HG03457 (cell line): ENCODE measurements at regions not wholly inside any gene's neighbourhood (a gene's known extent, or its start where the extent isn't known, plus 50 kb on each side); places are given as distances from the start of the nearest gene placed in this dataset.

Experiments
- ATAC-seq: cut with Tn5 transposase; IDR thresholded peaks from one replicate; pipeline ENCODE4 v1.9.1; 2021; ENCODE audit warnings: moderate number of reproducible peaks; ENCODE audit not compliant: unreplicated experiment

- ATAC-seq = no peak
Measured at GRCh38 chr6:40313582-40313981, 273.6 kb downstream of the LRFN2 start.

- no peak for ATAC-seq
Measured at GRCh38 chr6:40312213-40313015, 274.8 kb downstream of the LRFN2 start.

- ATAC-seq = no peak
Measured at GRCh38 chr6:40308533-40309306, 278.4 kb downstream of the LRFN2 start.

- no peak for ATAC-seq
Measured at GRCh38 chr6:40307712-40308111, 279.5 kb downstream of the LRFN2 start.

- no peak for ATAC-seq
Measured at GRCh38 chr6:40302856-40303454, 284.2 kb downstream of the LRFN2 start.

GRCh38 chr6:40299681-40300080 lies 287.5 kb downstream of the LRFN2 start:
- no peak for ATAC-seq

GRCh38 chr6:40298207-40298606 lies 289.0 kb downstream of the LRFN2 start:
- ATAC-seq = no peak

GRCh38 chr6:40295251-40295950 lies 291.8 kb downstream of the LRFN2 start:
- no peak for ATAC-seq

GRCh38 chr6:40293460-40294185 lies 293.5 kb downstream of the LRFN2 start:
- no peak for ATAC-seq

GRCh38 chr6:40293060-40293459 lies 294.1 kb downstream of the LRFN2 start:
- no peak for ATAC-seq

- no peak for ATAC-seq
Measured at GRCh38 chr6:40290816-40291215, 296.3 kb downstream of the LRFN2 start.

- ATAC-seq = no peak
Measured at GRCh38 chr6:40288919-40289318, 298.2 kb downstream of the LRFN2 start.

- ATAC-seq = no peak
Measured at GRCh38 chr6:40287296-40287850, 299.8 kb downstream of the LRFN2 start.

GRCh38 chr6:40286721-40287120 lies 300.4 kb downstream of the LRFN2 start:
- no peak for ATAC-seq

GRCh38 chr6:40285996-40286395 lies 301.2 kb downstream of the LRFN2 start:
- no peak for ATAC-seq

GRCh38 chr6:40285535-40285934 lies 301.6 kb downstream of the LRFN2 start:
- ATAC-seq = no peak

- no peak for ATAC-seq
Measured at GRCh38 chr6:40282986-40283385, 304.2 kb downstream of the LRFN2 start.

GRCh38 chr6:40281402-40281801 lies 305.8 kb downstream of the LRFN2 start:
- no peak for ATAC-seq

GRCh38 chr6:40280231-40280630 lies 306.9 kb downstream of the LRFN2 start:
- no peak for ATAC-seq

GRCh38 chr6:40276141-40276540 lies 311.0 kb downstream of the LRFN2 start:
- no peak for ATAC-seq
